Spleen (tissue), 11 donors: ENCODE measurements at regions not wholly inside any gene's neighbourhood (a gene's known extent, or its start where the extent isn't known, plus 50 kb on each side); places are given as distances from the start of the nearest gene placed in this dataset.

Experiments used
- DNase-seq: peaks from one replicate; pipeline ENCODE4 v3.0.0-alpha.2; 2020
- H3K27ac ChIP-seq, 8 donors: fragments of 200-600 bp; sonication (generic) in 7 of 8; 1 replicate in 4 of 8; 2 replicates in 4 of 8; pipeline versions ENCODE4 v1.5.0 to v1.8.0; 2016 to 2021; ENCODE audit warnings: inconsistent platforms in 4 of 8, mild to moderate bottlenecking in 4 of 8, moderate library complexity in 1 of 8
- H3K27me3 ChIP-seq, 7 donors: fragments of 200-600 bp; sonication (generic) in 6 of 7; replicated peaks in 1 of 7; 1 replicate in 4 of 7; 2 replicates in 3 of 7; pipeline versions ENCODE4 v1.5.0 to v1.8.0; 2016 to 2021; ENCODE audit warnings: inconsistent platforms in 3 of 7, mild to moderate bottlenecking in 1 of 7
- H3K36me3 ChIP-seq, 6 donors: fragments of 200-600 bp; sonication (generic) in 5 of 6; 1 replicate in 4 of 6; 2 replicates in 2 of 6; pipeline versions ENCODE4 v1.5.0 to v1.8.0; 2016 to 2021; ENCODE audit warnings: inconsistent platforms in 2 of 6
- H3K4me1 ChIP-seq, 6 donors: fragments of 200-600 bp; sonication (generic) in 5 of 6; 1 replicate in 3 of 6; 2 replicates in 3 of 6; pipeline versions ENCODE4 v1.5.0 to v1.8.0; 2016 to 2021; ENCODE audit warnings: inconsistent platforms in 3 of 6
- H3K4me3 ChIP-seq, 8 donors: fragments of 200-600 bp; sonication (generic) in 7 of 8; 1 replicate in 4 of 8; 2 replicates in 4 of 8; pipeline versions ENCODE4 v1.5.0 to v1.8.0; 2016 to 2021; ENCODE audit warnings: inconsistent platforms in 4 of 8, mild to moderate bottlenecking in 4 of 8, moderate library complexity in 2 of 8
- H3K9me3 ChIP-seq, 8 donors: fragments of 200-600 bp; sonication (generic) in 7 of 8; 1 replicate in 4 of 8; 2 replicates in 4 of 8; pipeline versions ENCODE4 v1.5.0 to v1.8.0; 2016 to 2021; ENCODE audit warnings: inconsistent platforms in 4 of 8
- CTCF ChIP-seq, 11 experiments: fragments of 200-600 bp in 7 of 11; fragments of 450-650 bp in 4 of 11; sonication (generic) in 4 of 11; IDR thresholded peaks in 8 of 11; conservative IDR thresholded peaks in 3 of 11; 1 replicate in 7 of 11; 2 replicates in 4 of 11; pipeline versions ENCODE4 v1.4.0 to v1.8.0; 2016 to 2021; ENCODE audit warnings: antibody characterized with exemption in 11 of 11, inconsistent platforms in 4 of 11, mild to moderate bottlenecking in 1 of 11
- POLR2A ChIP-seq, 3 donors: fragments of 450-650 bp; IDR thresholded peaks; one replicate each; pipeline ENCODE4 v1.5.1; 2017; ENCODE audit warnings: antibody characterized with exemption in 3 of 3, mild to moderate bottlenecking in 1 of 3
- POLR2AphosphoS5 ChIP-seq, 3 donors: sonication (generic); formaldehyde crosslinking; IDR thresholded peaks; one replicate each; pipeline ENCODE4 v1.5.1; 2017; ENCODE audit warnings: antibody characterized with exemption in 3 of 3
- WGBS, 5 donors: extraction: QIAGEN DNeasy Blood & Tissue Kit in 3 of 5; methylation state at CpG; one replicate each; pipeline versions ENCODE4 v1.1.5 to v1.1.7; 2013 to 2018; 5-methylcytosine and 5-hydroxymethylcytosine counted together
- intact Hi-C: fragments of 100-400 bp; cut with DNase I; formaldehyde crosslinking; loops from one replicate; pipeline ENCODE4 v1.15.0; 2023; ENCODE audit warnings: low total_unique reads
- donor health status: healthy with polysubstance abuse.
- donor health status: DM: no; HTN: no; CAD: no; lungs with moderate emphysema.
- donor health status: DM: no; HTN: no; CAD: no.
- donor health status: Bipolar disorder and iron deficiency.
- donor health status: healthy.
- donor health status: DM: no; HTN: no; CAD: no.
- donor health status: DM: yes; HTN: yes; CAD: no.

GRCh38 chr6:170044836-170045562 lies 245.9 kb downstream of the DLL1 start:
- intact Hi-C loops: no loop called here
- peaks cover 0 to 15% (median 0%) of the 10 kb centered on the region in 7 donors for H3K27me3 ChIP-seq
- H3K9me3 ChIP-seq: peaks cover 0 to 2% (median 0%) of the 10 kb centered on the region in 8 donors
- DNase-seq: peak; percentile 41
- TF ChIP-seq POLR2A (IDR thresholded peaks at IDR 0.05) (no peak), POLR2AphosphoS5 (IDR thresholded peaks at IDR 0.05) (no peak), CTCF (IDR thresholded peaks at IDR 0.05 in 8 of 11, conservative IDR thresholded peaks at IDR 0.05 in 3 of 11) (no peak)
- H3K36me3 ChIP-seq: no peaks in the 10 kb centered on the region
- 86 to 93% (median 86%) methylated on average over 11 to 13 of the region's 13 CpGs for WGBS, 5 donors
- no peak overlapping the region for H3K4me3 ChIP-seq
- H3K4me1 ChIP-seq: peaks cover 0 to 34% (median 21%) of the 10 kb centered on the region in 6 donors
- H3K27ac ChIP-seq: no peak overlapping the region

GRCh38 chr6:170043881-170044790 lies 246.7 kb downstream of the DLL1 start:
- DNase-seq: peak; percentile 52

GRCh38 chr6:170043150-170043819 lies 247.6 kb downstream of the DLL1 start:
- H3K36me3 ChIP-seq: no peaks in the 10 kb centered on the region
- intact Hi-C loops: no loop called here
- H3K4me3 ChIP-seq: no peak overlapping the region
- peaks cover 0 to 18% (median 10%) of the 10 kb centered on the region in 6 donors for H3K4me1 ChIP-seq
- DNase-seq: peak; percentile 45
- 86 to 89% (median 87%) methylated on average over 21 of the region's 21 CpGs for WGBS, 5 donors
- peaks cover 0 to 8% (median 0%) of the 10 kb centered on the region in 7 donors for H3K27me3 ChIP-seq
- peaks cover 0 to 2% (median 0%) of the 10 kb centered on the region in 8 donors for H3K9me3 ChIP-seq
- no peak for TF ChIP-seq POLR2A (IDR thresholded peaks at IDR 0.05)
- no peak for TF ChIP-seq CTCF (IDR thresholded peaks at IDR 0.05 in 8 of 11, conservative IDR thresholded peaks at IDR 0.05 in 3 of 11)
- TF ChIP-seq POLR2AphosphoS5 (IDR thresholded peaks at IDR 0.05): no peak
- no peak overlapping the region for H3K27ac ChIP-seq

More at GRCh38 chr6:170043881-170044790, 246.7 kb downstream of the DLL1 start:
- Histone ChIP-seq H3K4me1 (peaks cover 0 to 27% (median 16%) of the 10 kb centered on the region in 6 donors), H3K27ac (no peak overlapping the region), H3K27me3 (peaks cover 0 to 14% (median 0%) of the 10 kb centered on the region in 7 donors), H3K9me3 (peaks cover 0 to 2% (median 0%) of the 10 kb centered on the region in 8 donors), H3K4me3 (no peak overlapping the region), H3K36me3 (no peaks in the 10 kb centered on the region)
- TF ChIP-seq POLR2A (IDR thresholded peaks at IDR 0.05) (no peak), POLR2AphosphoS5 (IDR thresholded peaks at IDR 0.05) (no peak), CTCF (IDR thresholded peaks at IDR 0.05 in 8 of 11, conservative IDR thresholded peaks at IDR 0.05 in 3 of 11) (no peak)
- WGBS, 5 donors: 78 to 85% (median 81%) methylated on average over 5 to 11 of the region's 11 CpGs
- intact Hi-C loops: no loop called here
